H9 (cell line): ENCODE measurements at regions not wholly inside any gene's neighbourhood (a gene's known extent, or its start where the extent isn't known, plus 50 kb on each side); places are given as distances from the start of the nearest gene placed in this dataset.

Experiments
- DNase-seq: peaks from one replicate; pipeline ENCODE4 v3.0.0-alpha.2; 2017
- H2AFZ ChIP-seq: one replicate; pipeline ENCODE4 v1.6.1; 2013; ENCODE audit warnings: mild to moderate bottlenecking, low read length, control low read depth, moderate library complexity
- H2AK5ac ChIP-seq: 2 replicates; pipeline ENCODE4 v1.6.1; 2013; ENCODE audit warnings: low read length, control low read depth, mixed read lengths; ENCODE audit not compliant: insufficient read length
- H2BK120ac ChIP-seq: one replicate; pipeline ENCODE4 v1.6.1; 2013; ENCODE audit warnings: low read depth, mild to moderate bottlenecking, low read length, control low read depth, inconsistent platforms; ENCODE audit not compliant: poor library complexity, severe bottlenecking
- H2BK12ac ChIP-seq: 2 replicates; pipeline ENCODE4 v1.6.1; 2013; ENCODE audit warnings: low read length, control low read depth, mixed read lengths, low read depth; ENCODE audit not compliant: insufficient read length
- H2BK15ac ChIP-seq: 2 replicates; pipeline ENCODE4 v1.6.1; 2013; ENCODE audit warnings: low read depth, low read length, control low read depth
- H2BK20ac ChIP-seq: one replicate; pipeline ENCODE4 v1.6.1; 2013; ENCODE audit warnings: low read depth, mild to moderate bottlenecking, low read length, control low read depth, inconsistent platforms; ENCODE audit not compliant: poor library complexity, severe bottlenecking
- H2BK5ac ChIP-seq: 2 replicates; pipeline ENCODE4 v1.6.1; 2013; ENCODE audit warnings: low read length, control low read depth, mixed read lengths; ENCODE audit not compliant: insufficient read length
- H3K14ac ChIP-seq: 2 replicates; pipeline ENCODE4 v1.6.1; 2013; ENCODE audit warnings: low read length, control low read depth; ENCODE audit not compliant: insufficient read depth
- H3K18ac ChIP-seq: 2 replicates; pipeline ENCODE4 v1.6.1; 2013; ENCODE audit warnings: low read depth, mild to moderate bottlenecking, mixed read lengths, low read length, control low read depth; ENCODE audit not compliant: insufficient read length
- H3K23ac ChIP-seq: 2 replicates; pipeline ENCODE4 v1.6.1; 2013; ENCODE audit warnings: low read length, control low read depth, mixed read lengths, low read depth; ENCODE audit not compliant: insufficient read length
- H3K23me2 ChIP-seq: 2 replicates; pipeline ENCODE4 v1.6.1; 2013; ENCODE audit warnings: low read depth, mild to moderate bottlenecking, mixed read lengths, low read length, control low read depth; ENCODE audit not compliant: insufficient read length, poor library complexity, severe bottlenecking
- H3K27ac ChIP-seq: 2 replicates; pipeline ENCODE4 v1.5.1; 2013; ENCODE audit warnings: low read length, control low read depth, mixed read lengths, low read depth; ENCODE audit not compliant: insufficient read length
- H3K27me3 ChIP-seq: 2 replicates; pipeline ENCODE4 v1.6.1; 2013; ENCODE audit warnings: low read length, control low read depth, inconsistent platforms; ENCODE audit not compliant: insufficient read depth
- H3K4ac ChIP-seq: 2 replicates; pipeline ENCODE4 v1.6.1; 2013; ENCODE audit warnings: low read depth, mild to moderate bottlenecking, control low read depth, inconsistent platforms, low read length, moderate library complexity
- H3K4me1 ChIP-seq: 2 replicates; pipeline ENCODE4 v1.6.1; 2013; ENCODE audit warnings: low read length, control low read depth, inconsistent platforms; ENCODE audit not compliant: insufficient read depth
- H3K4me2 ChIP-seq: 2 replicates; pipeline ENCODE4 v1.6.1; 2013; ENCODE audit warnings: low read length, control low read depth, mixed read lengths; ENCODE audit not compliant: insufficient read length, insufficient read depth
- H3K56ac ChIP-seq: 2 replicates; pipeline ENCODE4 v1.6.1; 2013; ENCODE audit warnings: low read depth, mild to moderate bottlenecking, mixed read lengths, low read length, control low read depth; ENCODE audit not compliant: insufficient read length
- H3K79me1 ChIP-seq: 2 replicates; pipeline ENCODE4 v1.6.1; 2013; ENCODE audit warnings: low read depth, mild to moderate bottlenecking, moderate library complexity, low read length, control low read depth, inconsistent platforms; ENCODE audit not compliant: insufficient read depth, poor library complexity, severe bottlenecking
- H3K79me2 ChIP-seq: 2 replicates; pipeline ENCODE4 v1.6.1; 2013; ENCODE audit warnings: low read length, control low read depth, inconsistent platforms; ENCODE audit not compliant: insufficient read depth
- H3K9ac ChIP-seq: 2 replicates; pipeline ENCODE4 v1.6.1; 2013; ENCODE audit warnings: low read length, control low read depth, mixed read lengths; ENCODE audit not compliant: insufficient read length; ENCODE audit errors: extremely low read depth
- H3K9me3 ChIP-seq: one replicate; pipeline ENCODE4 v1.6.1; 2013; ENCODE audit warnings: low read depth, low read length, inconsistent platforms; ENCODE audit not compliant: control insufficient read depth
- H3T11ph ChIP-seq: one replicate; pipeline ENCODE4 v1.6.1; 2013; ENCODE audit warnings: mild to moderate bottlenecking, low read length, control low read depth, inconsistent platforms
- H4K20me1 ChIP-seq: one replicate; pipeline ENCODE4 v1.6.1; 2013; ENCODE audit not compliant: control insufficient read depth, insufficient read length, insufficient read depth
- H4K5ac ChIP-seq: 2 replicates; pipeline ENCODE4 v1.6.1; 2013; ENCODE audit warnings: low read depth, mild to moderate bottlenecking, mixed read lengths, low read length, control low read depth; ENCODE audit not compliant: insufficient read length
- H4K8ac ChIP-seq: replicated peaks from 2 replicates; pipeline ENCODE4 v1.6.1; 2013; ENCODE audit warnings: low read length, control low read depth, mixed read lengths, low read depth; ENCODE audit not compliant: insufficient read length
- H4K91ac ChIP-seq: 2 replicates; pipeline ENCODE4 v1.6.1; 2013; ENCODE audit warnings: low read depth, mild to moderate bottlenecking, moderate library complexity, mixed read lengths, low read length, control low read depth; ENCODE audit not compliant: insufficient read length
- H3K27ac Mint-ChIP-seq, 3 experiments: 2 replicates in 2 of 3; 3 replicates in 1 of 3; pipeline ENCODE4 v1.8.0; 2020 to 2021; ENCODE audit warnings: mixed read lengths in 3 of 3, mild to moderate bottlenecking in 1 of 3, moderate library complexity in 1 of 3
- H3K27me3 Mint-ChIP-seq: 2 replicates; pipeline ENCODE4 v1.8.0; 2021; ENCODE audit warnings: low read depth, mild to moderate bottlenecking, moderate library complexity, mixed read lengths
- H3K36me3 Mint-ChIP-seq, 3 experiments: 2 replicates in 2 of 3; 3 replicates in 1 of 3; pipeline ENCODE4 v1.8.0; 2020 to 2021; ENCODE audit warnings: low read depth in 3 of 3, mixed read lengths in 3 of 3; ENCODE audit not compliant: insufficient read depth in 1 of 3
- H3K4me1 Mint-ChIP-seq, 2 experiments: 2 replicates each; pipeline ENCODE4 v1.8.0; 2020; ENCODE audit warnings: mixed read lengths in 2 of 2
- H3K4me3 Mint-ChIP-seq, 2 experiments: 2 replicates in 1 of 2; 3 replicates in 1 of 2; pipeline ENCODE4 v1.8.0; 2020 to 2021; ENCODE audit warnings: mild to moderate bottlenecking in 2 of 2, mixed read lengths in 2 of 2, moderate library complexity in 1 of 2
- H3K9me3 Mint-ChIP-seq, 2 experiments: 2 replicates in 1 of 2; 3 replicates in 1 of 2; pipeline ENCODE4 v1.8.0; 2020; ENCODE audit warnings: mild to moderate bottlenecking in 2 of 2, mixed read lengths in 2 of 2, moderate library complexity in 1 of 2
- WGBS: extraction: QIAGEN DNeasy Blood & Tissue Kit; methylation state at CpG from one replicate; pipeline ENCODE4 v1.1.7; 2013; ENCODE audit warnings: missing lambda C conversion rate, low lambda C conversion rate, mixed read lengths; ENCODE audit not compliant: insufficient read length; ENCODE audit errors: extremely low coverage; 5-methylcytosine and 5-hydroxymethylcytosine counted together
- TF ChIP-seq, protein P1 (sequence below): fragments of 200-600 bp; sonication (generic); conservative IDR thresholded peaks from 3 replicates; pipeline ENCODE4 v1.8.0; 2021; ENCODE audit warnings: antibody characterized with exemption, mild to moderate bottlenecking

GRCh38 chr9:89674667-89675057 lies 69.8 kb downstream of the GADD45G start:
- no peak overlapping the region for H3T11ph ChIP-seq
- H4K5ac ChIP-seq = no peak overlapping the region
- no peak overlapping the region for H3K27ac ChIP-seq
- no peaks in the 10 kb centered on the region for H3K9me3 ChIP-seq
- H3K23ac ChIP-seq = no peak overlapping the region
- no peak overlapping the region for H4K8ac ChIP-seq
- H3K4me1 ChIP-seq = peaks cover 16% of the 10 kb centered on the region
- Mint-ChIP-seq H3K4me3 (no peak overlapping the region), H3K4me1 (peaks cover 61 to 64% of the 10 kb centered on the region in 2 experiments), H3K9me3 (peaks cover 9% of the 10 kb centered on the region in 2 experiments), H3K27ac (0 out of 7 replicates have a peak overlapping the region, but pooled peaks of 2 of the 3 experiments have one; percentile 25 to 83), H3K27me3 (peaks cover 2% of the 10 kb centered on the region), H3K36me3 (peaks cover 3 to 10% (median 4%) of the 10 kb centered on the region in 3 experiments; a peak in 5 of 7 replicates)
- H3K23me2 ChIP-seq = no peaks in the 10 kb centered on the region
- TF ChIP-seq, protein P1, sequence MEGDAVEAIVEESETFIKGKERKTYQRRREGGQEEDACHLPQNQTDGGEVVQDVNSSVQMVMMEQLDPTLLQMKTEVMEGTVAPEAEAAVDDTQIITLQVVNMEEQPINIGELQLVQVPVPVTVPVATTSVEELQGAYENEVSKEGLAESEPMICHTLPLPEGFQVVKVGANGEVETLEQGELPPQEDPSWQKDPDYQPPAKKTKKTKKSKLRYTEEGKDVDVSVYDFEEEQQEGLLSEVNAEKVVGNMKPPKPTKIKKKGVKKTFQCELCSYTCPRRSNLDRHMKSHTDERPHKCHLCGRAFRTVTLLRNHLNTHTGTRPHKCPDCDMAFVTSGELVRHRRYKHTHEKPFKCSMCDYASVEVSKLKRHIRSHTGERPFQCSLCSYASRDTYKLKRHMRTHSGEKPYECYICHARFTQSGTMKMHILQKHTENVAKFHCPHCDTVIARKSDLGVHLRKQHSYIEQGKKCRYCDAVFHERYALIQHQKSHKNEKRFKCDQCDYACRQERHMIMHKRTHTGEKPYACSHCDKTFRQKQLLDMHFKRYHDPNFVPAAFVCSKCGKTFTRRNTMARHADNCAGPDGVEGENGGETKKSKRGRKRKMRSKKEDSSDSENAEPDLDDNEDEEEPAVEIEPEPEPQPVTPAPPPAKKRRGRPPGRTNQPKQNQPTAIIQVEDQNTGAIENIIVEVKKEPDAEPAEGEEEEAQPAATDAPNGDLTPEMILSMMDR = no peak
- H4K20me1 ChIP-seq = no peaks in the 10 kb centered on the region
- H2AK5ac ChIP-seq = no peak overlapping the region
- H3K4ac ChIP-seq = no peak overlapping the region
- WGBS = no CpG with 5 or more reads among the region's 4 CpGs
- H3K27me3 ChIP-seq = no peaks in the 10 kb centered on the region
- H3K4me2 ChIP-seq = no peak overlapping the region
- peak overlapping the region; percentile 47; the same call in 1 of the 2 replicates for H3K14ac ChIP-seq
- H2BK120ac ChIP-seq = no peak overlapping the region
- H3K79me2 ChIP-seq = no peaks in the 10 kb centered on the region
- no peak overlapping the region for H3K18ac ChIP-seq
- no peak overlapping the region for H2BK20ac ChIP-seq
- no peak overlapping the region for H3K9ac ChIP-seq
- no peak overlapping the region for H2BK15ac ChIP-seq
- H3K79me1 ChIP-seq = no peaks in the 10 kb centered on the region
- no peak overlapping the region for H4K91ac ChIP-seq
- no peak overlapping the region for H2AFZ ChIP-seq
- H2BK5ac ChIP-seq = no peak overlapping the region
- DNase-seq = no peak
- no peak overlapping the region for H3K56ac ChIP-seq
- H2BK12ac ChIP-seq = no peak overlapping the region
